ENCODE measurements at regions not wholly inside any gene's neighbourhood (a gene's known extent, or its start where the extent isn't known, plus 50 kb on each side); places are given as distances from the start of the nearest gene placed in this dataset.
A peak's percentile ranks its signal among the peaks of the same experiment; 100 is the strongest.
"Not testable (repeated sequence)": the region's sequence is repeated elsewhere in the genome, so short reads cannot be mapped to it uniquely, and the experiment has no call there.

DNA sequence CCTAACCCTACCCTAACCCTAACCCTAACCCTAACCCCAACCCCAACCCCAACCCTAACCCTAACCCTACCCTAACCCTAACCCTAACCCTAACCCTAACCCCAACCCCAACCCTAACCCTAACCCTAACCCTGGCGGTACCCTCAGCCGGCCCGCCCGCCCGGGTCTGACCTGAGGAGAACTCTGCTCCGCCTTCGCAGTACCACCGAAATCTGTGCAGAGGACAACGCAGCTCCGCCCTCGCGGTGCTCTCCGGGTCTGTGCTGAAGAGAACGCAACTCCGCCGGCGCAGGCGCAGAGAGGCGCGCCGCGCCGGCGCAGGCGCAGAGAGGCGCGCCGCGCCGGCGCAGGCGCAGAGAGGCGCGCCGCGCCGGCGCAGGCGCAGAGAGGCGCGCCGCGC, 56.1 kb upstream of the IQSEC3 start:
- H3K27ac Mint-ChIP-seq; H3K4me3 Mint-ChIP-seq; H3K27me3 Mint-ChIP-seq; H3K36me3 Mint-ChIP-seq (ENCODE audit: low read depth); H3K9me3 Mint-ChIP-seq; ATAC-seq (replicated peaks); H3K4me1 Mint-ChIP-seq: not testable (repeated sequence)

DNA sequence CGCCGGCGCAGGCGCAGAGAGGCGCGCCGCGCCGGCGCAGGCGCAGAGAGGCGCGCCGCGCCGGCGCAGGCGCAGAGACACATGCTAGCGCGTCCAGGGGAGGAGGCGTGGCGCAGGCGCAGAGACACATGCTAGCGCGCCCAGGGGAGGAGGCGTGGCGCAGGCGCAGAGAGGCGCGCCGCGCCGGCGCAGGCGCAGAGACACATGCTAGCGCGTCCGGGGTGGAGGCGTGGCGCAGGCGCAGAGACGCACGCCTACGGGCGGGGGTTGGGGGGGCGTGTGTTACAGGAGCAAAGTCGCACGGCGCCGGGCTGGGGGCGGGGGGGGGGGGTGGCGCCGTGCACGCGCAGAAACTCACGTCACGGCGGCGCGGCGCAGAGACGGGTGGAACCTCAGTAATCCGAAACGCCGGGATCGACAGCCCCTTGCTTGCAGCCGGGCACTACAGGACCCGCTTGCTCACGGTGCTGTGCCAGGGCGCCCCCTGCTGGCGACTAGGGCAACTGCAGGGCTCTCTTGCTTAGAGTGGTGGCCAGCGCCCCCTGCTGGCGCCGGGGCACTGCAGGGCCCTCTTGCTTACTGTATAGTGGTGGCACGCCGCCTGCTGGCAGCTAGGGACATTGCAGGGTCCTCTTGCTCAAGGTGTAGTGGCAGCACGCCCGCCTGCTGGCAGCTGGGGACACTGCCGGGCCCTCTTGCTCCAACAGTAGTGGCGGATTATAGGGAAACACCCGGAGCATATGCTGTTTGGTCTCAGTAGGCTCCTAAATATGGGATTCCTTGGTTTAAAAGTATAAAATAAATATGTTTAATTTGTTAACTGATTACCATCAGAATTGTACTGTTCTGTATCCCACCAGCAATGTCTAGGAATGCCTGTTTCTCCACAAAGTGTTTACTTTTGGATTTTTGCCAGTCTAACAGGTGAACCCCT, 55.4 kb upstream of the IQSEC3 start:
- not testable (repeated sequence) for H3K36me3 Mint-ChIP-seq (ENCODE audit: low read depth); H3K4me3 Mint-ChIP-seq; H3K9me3 Mint-ChIP-seq; H3K4me1 Mint-ChIP-seq; H3K27ac Mint-ChIP-seq; H3K27me3 Mint-ChIP-seq
- peak; percentile 11 for ATAC-seq (replicated peaks)

GRCh38 chr12:12306-12705, 54.3 kb upstream of the IQSEC3 start:
- H3K4me1 Mint-ChIP-seq; H3K4me3 Mint-ChIP-seq; H3K27ac Mint-ChIP-seq; H3K9me3 Mint-ChIP-seq; H3K27me3 Mint-ChIP-seq; ATAC-seq (replicated peaks); H3K36me3 Mint-ChIP-seq (ENCODE audit: low read depth): not testable (repeated sequence)

DNA sequence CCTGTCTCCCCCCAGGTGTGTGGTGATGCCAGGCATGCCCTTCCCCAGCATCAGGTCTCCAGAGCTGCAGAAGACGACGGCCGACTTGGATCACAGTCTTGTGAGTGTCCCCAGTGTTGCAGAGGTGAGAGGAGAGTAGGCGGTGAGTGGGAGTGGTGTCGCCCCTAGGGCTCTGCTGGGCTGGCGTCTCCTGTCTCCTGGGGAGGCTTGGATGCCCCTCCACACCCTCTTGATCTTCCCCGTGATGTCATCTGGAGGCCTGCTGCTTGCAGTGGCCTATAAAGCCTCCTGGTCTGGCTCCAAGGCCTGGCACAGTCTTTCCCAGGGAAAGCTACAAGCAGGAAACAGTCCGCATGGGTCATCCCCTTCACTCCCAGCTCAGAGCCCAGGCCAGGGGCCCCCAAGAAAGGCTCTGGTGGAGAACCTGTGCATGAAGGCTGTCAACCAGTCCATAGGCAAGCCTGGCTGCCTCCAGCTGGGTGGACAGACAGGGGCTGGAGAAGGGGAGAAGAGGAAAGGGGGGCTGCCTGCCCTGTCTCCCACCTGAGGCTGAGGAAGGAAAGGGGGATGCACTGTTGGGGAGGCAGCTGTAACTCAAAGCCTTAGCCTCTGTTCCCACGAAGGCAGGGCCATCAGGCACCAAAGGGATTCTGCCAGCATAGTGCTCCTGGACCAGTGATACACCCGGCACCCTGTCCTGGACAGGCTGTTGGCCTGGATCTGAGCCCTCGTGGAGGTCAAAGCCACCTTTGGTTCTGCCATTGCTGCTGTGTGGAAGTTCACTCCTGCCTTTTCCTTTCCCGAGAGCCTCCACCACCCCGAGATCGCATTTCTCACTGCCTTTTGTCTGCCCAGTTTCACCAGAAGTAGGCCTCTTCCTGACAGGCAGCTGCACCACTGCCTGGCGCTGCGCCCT, 53.6 kb upstream of the IQSEC3 start:
- H3K27ac Mint-ChIP-seq; ATAC-seq (replicated peaks); H3K4me1 Mint-ChIP-seq; H3K27me3 Mint-ChIP-seq; H3K36me3 Mint-ChIP-seq (ENCODE audit: low read depth); H3K4me3 Mint-ChIP-seq; H3K9me3 Mint-ChIP-seq: not testable (repeated sequence)

GRCh38 chr12:13841-14240, 52.7 kb upstream of the IQSEC3 start:
- H3K36me3 Mint-ChIP-seq (ENCODE audit: low read depth); H3K4me1 Mint-ChIP-seq; H3K9me3 Mint-ChIP-seq; H3K27me3 Mint-ChIP-seq; H3K27ac Mint-ChIP-seq; H3K4me3 Mint-ChIP-seq; ATAC-seq (replicated peaks): not testable (repeated sequence)

GRCh38 chr12:14696-15095, 51.9 kb upstream of the IQSEC3 start:
- not testable (repeated sequence) for H3K4me3 Mint-ChIP-seq; H3K4me1 Mint-ChIP-seq; H3K36me3 Mint-ChIP-seq (ENCODE audit: low read depth); H3K27ac Mint-ChIP-seq; ATAC-seq (replicated peaks); H3K27me3 Mint-ChIP-seq; H3K9me3 Mint-ChIP-seq

DNA sequence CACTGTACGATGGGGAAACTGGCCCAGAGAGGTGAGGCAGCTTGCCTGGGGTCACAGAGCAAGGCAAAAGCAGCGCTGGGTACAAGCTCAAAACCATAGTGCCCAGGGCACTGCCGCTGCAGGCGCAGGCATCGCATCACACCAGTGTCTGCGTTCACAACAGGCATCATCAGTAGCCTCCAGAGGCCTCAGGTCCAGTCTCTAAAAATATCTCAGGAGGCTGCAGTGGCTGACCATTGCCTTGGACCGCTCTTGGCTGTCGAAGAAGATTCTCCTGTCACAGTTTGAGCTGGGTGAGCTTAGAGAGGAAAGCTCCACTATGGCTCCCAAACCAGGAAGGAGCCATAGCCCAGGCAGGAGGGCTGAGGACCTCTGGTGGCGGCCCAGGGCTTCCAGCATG, 51.2 kb upstream of the IQSEC3 start:
- H3K4me3 Mint-ChIP-seq; H3K4me1 Mint-ChIP-seq; H3K27me3 Mint-ChIP-seq; H3K27ac Mint-ChIP-seq; ATAC-seq (replicated peaks); H3K9me3 Mint-ChIP-seq; H3K36me3 Mint-ChIP-seq (ENCODE audit: low read depth): not testable (repeated sequence)

DNA sequence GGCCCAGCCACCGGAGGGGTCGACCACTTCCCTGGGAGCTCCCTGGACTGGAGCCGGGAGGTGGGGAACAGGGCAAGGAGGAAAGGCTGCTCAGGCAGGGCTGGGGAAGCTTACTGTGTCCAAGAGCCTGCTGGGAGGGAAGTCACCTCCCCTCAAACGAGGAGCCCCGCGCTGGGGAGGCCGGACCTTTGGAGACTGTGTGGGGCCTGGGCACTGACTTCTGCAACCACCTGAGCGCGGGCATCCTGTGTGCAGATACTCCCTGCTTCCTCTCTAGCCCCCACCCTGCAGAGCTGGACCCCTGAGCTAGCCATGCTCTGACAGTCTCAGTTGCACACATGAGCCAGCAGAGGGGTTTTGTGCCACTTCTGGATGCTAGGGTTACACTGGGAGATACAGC, 50.5 kb upstream of the IQSEC3 start:
- H3K27me3 Mint-ChIP-seq; H3K36me3 Mint-ChIP-seq (ENCODE audit: low read depth); ATAC-seq (replicated peaks); H3K9me3 Mint-ChIP-seq; H3K27ac Mint-ChIP-seq; H3K4me3 Mint-ChIP-seq; H3K4me1 Mint-ChIP-seq: not testable (repeated sequence)

DNA sequence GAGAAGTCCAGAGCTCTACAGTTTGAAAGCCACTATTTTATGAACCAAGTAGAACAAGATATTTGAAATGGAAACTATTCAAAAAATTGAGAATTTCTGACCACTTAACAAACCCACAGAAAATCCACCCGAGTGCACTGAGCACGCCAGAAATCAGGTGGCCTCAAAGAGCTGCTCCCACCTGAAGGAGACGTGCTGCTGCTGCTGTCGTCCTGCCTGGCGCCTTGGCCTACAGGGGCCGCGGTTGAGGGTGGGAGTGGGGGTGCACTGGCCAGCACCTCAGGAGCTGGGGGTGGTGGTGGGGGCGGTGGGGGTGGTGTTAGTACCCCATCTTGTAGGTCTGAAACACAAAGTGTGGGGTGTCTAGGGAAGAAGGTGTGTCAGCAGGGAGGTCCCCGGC, 50.0 kb upstream of the IQSEC3 start:
- H3K4me1 Mint-ChIP-seq; ATAC-seq (replicated peaks); H3K27me3 Mint-ChIP-seq; H3K4me3 Mint-ChIP-seq; H3K27ac Mint-ChIP-seq; H3K9me3 Mint-ChIP-seq: not testable (repeated sequence)
- H3K36me3 Mint-ChIP-seq (ENCODE audit: low read depth): peaks cover 11% of the 10 kb centered on the region

All from activated T-helper 17 cell treated with anti-CD3 and anti-CD28 coated beads, Interleukin-2, amount 50 U/mL, for 72 hours (primary cell).